GM12865 (cell line): ENCODE measurements at regions not wholly inside any gene's neighbourhood (a gene's known extent, or its start where the extent isn't known, plus 50 kb on each side); places are given as distances from the start of the nearest gene placed in this dataset.

ENCODE experiments used
- DNase-seq: peaks from one replicate; pipeline ENCODE4 v3.0.0; 2010; ENCODE audit warnings: low read depth
- H3K4me3 ChIP-seq: 2 replicates; pipeline ENCODE4 v1.5.1; 2011; ENCODE audit warnings: mild to moderate bottlenecking, low read depth, low read length, control low read depth
- CTCF ChIP-seq: IDR thresholded peaks from 2 replicates; pipeline ENCODE4 v1.5.1; 2011; ENCODE audit warnings: low read length, control low read depth, low read depth, inconsistent platforms; ENCODE audit not compliant: insufficient read depth; ENCODE audit errors: missing control alignments

GRCh38 chr14:104345621-104346462 lies 207.5 kb downstream of the KIF26A start:
- no peak overlapping the region for H3K4me3 ChIP-seq
- DNase-seq, result no peak
- no peak for TF ChIP-seq CTCF

GRCh38 chr14:104346608-104347007 lies 208.2 kb downstream of the KIF26A start:
- no peak for DNase-seq
- TF ChIP-seq CTCF, result no peak
- H3K4me3 ChIP-seq, result no peak overlapping the region

- no peak for TF ChIP-seq CTCF
- no peak for DNase-seq
- no peak overlapping the region for H3K4me3 ChIP-seq
Measured at GRCh38 chr14:104348741-104349140, 210.4 kb downstream of the KIF26A start.

GRCh38 chr14:104349950-104350349 lies 211.6 kb downstream of the KIF26A start:
- no peak for TF ChIP-seq CTCF

GRCh38 chr14:104350463-104351185 lies 212.2 kb downstream of the KIF26A start:
- no peak for TF ChIP-seq CTCF
- DNase-seq, result no peak
- H3K4me3 ChIP-seq, result no peak overlapping the region

More at GRCh38 chr14:104349950-104350349, 211.6 kb downstream of the KIF26A start:
- no peak overlapping the region for H3K4me3 ChIP-seq
- no peak for DNase-seq

GRCh38 chr14:104351849-104352492 lies 213.6 kb downstream of the KIF26A start:
- no peak overlapping the region for H3K4me3 ChIP-seq
- DNase-seq, result no peak
- no peak for TF ChIP-seq CTCF
